ENCODE measurements at regions not wholly inside any gene's neighbourhood (a gene's known extent, or its start where the extent isn't known, plus 50 kb on each side); places are given as distances from the start of the nearest gene placed in this dataset.

- H3K4me3 ChIP-seq = no peak overlapping the region
- no peaks in the 10 kb centered on the region for H3K27me3 ChIP-seq
- H3K27ac ChIP-seq = no peak overlapping the region
- no peaks in the 10 kb centered on the region for H3K36me3 ChIP-seq
- H3K4me1 ChIP-seq = no peaks in the 10 kb centered on the region
- TF ChIP-seq POLR2AphosphoS5 (IDR thresholded peaks at IDR 0.05) = no peak
- no peak for TF ChIP-seq POLR2A (IDR thresholded peaks at IDR 0.05)
- H3K9me3 ChIP-seq = no peaks in the 10 kb centered on the region
- ATAC-seq = no peak
Observed at GRCh38 chr21:24896735-24897124, 710.6 kb downstream of the MRPL39 start.

- Histone ChIP-seq H3K27me3 (no peaks in the 10 kb centered on the region), H3K9me3 (no peaks in the 10 kb centered on the region), H3K4me3 (no peak overlapping the region), H3K4me1 (no peaks in the 10 kb centered on the region), H3K36me3 (no peaks in the 10 kb centered on the region), H3K27ac (no peak overlapping the region)
- TF ChIP-seq EP300 (IDR thresholded peaks at IDR 0.05) = no peak
- no peak for TF ChIP-seq POLR2AphosphoS5 (IDR thresholded peaks at IDR 0.05)
- TF ChIP-seq POLR2A (IDR thresholded peaks at IDR 0.05) = no peak
- peak in 2 of 4 experiments; percentile 20 to 30 for TF ChIP-seq CTCF (IDR thresholded peaks at IDR 0.05)
- no peak for ATAC-seq
- 67 to 83% methylated on average over 3 of the region's 3 CpGs for WGBS, 2 donors (ENCODE audit: low coverage in 1 of 2)
Observed at GRCh38 chr21:24895885-24896734, 711.2 kb downstream of the MRPL39 start.

- WGBS, 2 donors (ENCODE audit: low coverage in 1 of 2) = 88 to 89% methylated on average over 1 of the region's 1 CpG
- Histone ChIP-seq H3K9me3 (no peaks in the 10 kb centered on the region), H3K27me3 (no peaks in the 10 kb centered on the region), H3K27ac (no peak overlapping the region), H3K4me1 (no peaks in the 10 kb centered on the region), H3K36me3 (no peaks in the 10 kb centered on the region), H3K4me3 (no peak overlapping the region)
- no peak for ATAC-seq
- no peak for TF ChIP-seq CTCF (IDR thresholded peaks at IDR 0.05)
- no peak for TF ChIP-seq EP300 (IDR thresholded peaks at IDR 0.05)
- no peak for TF ChIP-seq POLR2AphosphoS5 (IDR thresholded peaks at IDR 0.05)
- no peak for TF ChIP-seq POLR2A (IDR thresholded peaks at IDR 0.05)
Observed at GRCh38 chr21:24894324-24894723, 713.0 kb downstream of the MRPL39 start.

- Histone ChIP-seq H3K27ac (no peak overlapping the region), H3K9me3 (no peaks in the 10 kb centered on the region), H3K36me3 (no peaks in the 10 kb centered on the region), H3K4me1 (no peaks in the 10 kb centered on the region), H3K4me3 (no peak overlapping the region), H3K27me3 (no peaks in the 10 kb centered on the region)
- TF ChIP-seq EP300 (IDR thresholded peaks at IDR 0.05) (no peak), CTCF (IDR thresholded peaks at IDR 0.05) (no peak), POLR2AphosphoS5 (IDR thresholded peaks at IDR 0.05) (no peak), POLR2A (IDR thresholded peaks at IDR 0.05) (no peak)
- no peak for ATAC-seq
- WGBS, 2 donors (ENCODE audit: low coverage in 1 of 2) = 78 to 87% methylated on average over 4 of the region's 4 CpGs
Observed at GRCh38 chr21:24890021-24890420, 717.3 kb downstream of the MRPL39 start.

- no peak for ATAC-seq
- no peaks in the 10 kb centered on the region for H3K4me1 ChIP-seq
- TF ChIP-seq CTCF (IDR thresholded peaks at IDR 0.05) (no peak), EP300 (IDR thresholded peaks at IDR 0.05) (no peak), POLR2A (IDR thresholded peaks at IDR 0.05) (no peak), POLR2AphosphoS5 (IDR thresholded peaks at IDR 0.05) (no peak)
- H3K9me3 ChIP-seq = no peaks in the 10 kb centered on the region
- WGBS, 2 donors (ENCODE audit: low coverage in 1 of 2) = 50 to 75% methylated on average over 2 of the region's 2 CpGs
- H3K36me3 ChIP-seq = no peaks in the 10 kb centered on the region
- no peaks in the 10 kb centered on the region for H3K27me3 ChIP-seq
- no peak overlapping the region for H3K4me3 ChIP-seq
- H3K27ac ChIP-seq = no peak overlapping the region
Observed at GRCh38 chr21:24881506-24881905, 725.8 kb downstream of the MRPL39 start.
